Activated CD4-positive, alpha-beta T cell treated with anti-CD3 and anti-CD28 coated beads, Interleukin-2, amount 50 U/mL, for 48 hours (primary cell): ENCODE measurements at regions not wholly inside any gene's neighbourhood (a gene's known extent, or its start where the extent isn't known, plus 50 kb on each side); places are given as distances from the start of the nearest gene placed in this dataset.
"Not testable (repeated sequence)": the region's sequence is repeated elsewhere in the genome, so short reads cannot be mapped to it uniquely, and the experiment has no call there.

Experiments
- DNase-seq, 2 experiments: peaks; one replicate each; pipeline ENCODE4 v3.0.0-alpha.2; 2020

DNA sequence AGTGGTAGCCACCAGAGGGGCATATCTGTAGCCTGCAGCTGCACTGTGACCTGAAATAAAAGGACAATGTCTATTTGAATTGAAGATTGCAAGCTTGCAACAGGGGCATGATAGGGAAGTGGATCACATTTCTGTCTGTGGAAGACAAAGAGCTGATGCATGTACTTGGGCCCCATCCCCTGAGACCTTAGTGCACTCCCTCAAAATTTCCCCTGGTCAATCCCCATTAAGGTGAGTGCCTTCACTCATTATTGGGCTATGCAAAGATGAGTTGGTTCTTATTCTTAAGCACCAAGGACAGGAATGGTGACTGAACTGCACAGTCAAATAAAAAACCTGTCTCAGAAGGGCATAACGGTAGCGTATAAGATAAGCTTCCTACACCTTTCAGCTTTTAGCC lies 273.1 kb upstream of the ARSJ start:
- DNase-seq = no peak

DNA sequence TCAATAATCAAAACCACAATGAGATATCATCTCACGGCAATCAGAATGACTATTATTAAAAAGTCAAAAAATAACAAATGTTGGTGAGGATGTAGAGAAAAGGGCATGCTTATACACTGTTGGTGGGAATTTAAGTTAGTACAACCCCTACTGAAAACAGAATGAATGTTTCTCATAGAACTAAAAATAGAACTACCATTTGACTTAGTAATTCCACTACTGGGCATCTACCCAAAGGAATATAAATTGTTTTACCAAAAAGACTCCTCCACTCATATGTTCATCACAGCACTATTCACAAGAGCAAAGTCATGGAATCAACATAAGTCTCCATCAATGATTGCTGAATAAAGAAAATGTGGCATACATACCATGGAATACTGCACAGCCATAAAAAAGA lies 278.1 kb upstream of the ARSJ start:
- no peak for DNase-seq

DNA sequence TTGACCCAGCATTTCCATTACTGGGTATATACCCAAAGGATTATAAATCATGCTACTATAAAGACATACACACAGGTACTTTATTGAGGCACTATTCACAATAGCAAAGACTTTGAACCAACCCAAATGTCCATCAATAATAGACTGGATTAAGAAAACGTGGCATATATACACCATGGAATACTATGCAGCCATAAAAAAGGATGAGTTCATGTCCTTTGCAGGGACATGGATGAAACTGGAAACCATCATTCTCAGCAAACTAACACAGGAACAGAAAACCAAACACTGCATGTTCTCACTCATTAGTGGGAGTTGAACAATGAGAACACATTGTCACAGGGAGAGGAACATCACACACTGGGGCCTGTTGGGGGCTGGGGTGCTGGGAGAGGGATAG lies 283.0 kb upstream of the ARSJ start:
- not testable (repeated sequence) for DNase-seq

DNA sequence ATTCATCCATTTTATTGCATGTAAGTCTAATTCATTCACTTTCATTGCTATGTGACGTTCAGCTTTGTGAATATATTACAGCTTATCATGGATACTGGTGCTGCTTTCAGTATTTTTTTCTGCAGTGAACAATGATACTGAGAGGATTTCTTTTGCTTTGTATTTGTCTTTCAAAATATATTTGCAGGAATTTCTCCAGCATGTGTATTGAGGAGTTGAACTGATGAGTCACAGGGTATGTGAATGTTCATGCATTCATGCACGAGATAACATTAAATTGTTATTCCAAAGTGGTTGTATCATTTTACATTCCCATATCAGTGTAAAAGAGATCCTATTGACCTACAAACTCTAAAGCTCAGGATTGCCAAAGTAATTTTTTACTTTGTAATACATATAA lies 283.8 kb upstream of the ARSJ start:
- no peak for DNase-seq

DNA sequence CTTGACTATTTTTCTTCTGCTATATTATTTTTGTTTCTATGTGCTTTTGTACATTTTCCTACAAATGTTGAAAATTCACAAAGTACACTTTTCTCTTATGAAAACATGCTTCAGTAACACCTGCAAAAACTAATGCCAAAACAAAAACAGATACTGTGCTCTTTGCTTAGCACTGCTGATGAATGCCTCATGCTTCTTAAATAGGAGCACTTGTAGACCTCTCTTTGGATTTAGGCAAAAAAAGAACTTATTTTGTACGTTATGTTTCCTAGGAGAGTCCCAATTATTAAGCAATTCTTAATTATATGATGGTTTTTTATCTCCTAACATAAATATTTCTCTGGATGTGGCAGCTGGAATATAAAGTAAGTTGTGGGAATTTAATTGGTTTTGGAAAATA lies 285.0 kb upstream of the ARSJ start:
- DNase-seq = no peak

DNA sequence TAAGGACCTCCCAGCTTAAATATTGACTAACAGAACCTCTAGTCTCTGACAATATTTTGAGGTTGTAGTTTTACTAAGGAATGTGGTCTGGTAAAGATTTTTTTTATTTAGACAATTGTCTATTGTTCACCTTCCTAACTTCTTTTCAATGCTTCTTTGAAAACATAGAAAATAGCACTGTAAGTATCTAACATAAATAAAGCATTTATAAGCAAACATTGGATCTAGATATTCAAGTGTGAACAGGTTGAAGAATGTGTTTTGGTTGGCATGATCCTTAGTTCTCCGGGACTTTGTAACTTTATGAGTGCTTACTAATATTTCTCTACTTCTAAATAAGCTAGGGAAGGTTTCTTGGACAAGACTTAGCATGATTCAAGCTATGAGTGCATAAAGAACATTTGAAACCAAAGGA lies 285.4 kb upstream of the ARSJ start:
- DNase-seq = no peak

DNA sequence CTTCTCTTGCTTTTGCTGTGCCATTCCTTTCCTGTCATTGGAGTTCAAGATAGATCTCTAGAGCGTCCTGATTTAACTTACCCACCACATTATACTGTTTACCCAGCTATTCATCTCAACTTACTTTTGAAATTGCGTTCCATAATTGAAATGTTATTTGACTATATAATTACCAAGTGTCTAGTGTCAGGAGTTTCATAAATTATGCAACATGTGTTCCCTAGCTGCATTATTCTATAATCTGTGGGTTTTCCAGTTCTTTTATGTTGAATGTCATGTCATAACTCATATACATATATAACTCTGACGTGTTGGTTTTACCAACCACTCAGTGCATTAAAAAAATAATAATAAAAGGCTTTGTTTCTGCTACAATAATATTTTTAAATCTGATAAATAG lies 285.9 kb upstream of the ARSJ start:
- no peak for DNase-seq

DNA sequence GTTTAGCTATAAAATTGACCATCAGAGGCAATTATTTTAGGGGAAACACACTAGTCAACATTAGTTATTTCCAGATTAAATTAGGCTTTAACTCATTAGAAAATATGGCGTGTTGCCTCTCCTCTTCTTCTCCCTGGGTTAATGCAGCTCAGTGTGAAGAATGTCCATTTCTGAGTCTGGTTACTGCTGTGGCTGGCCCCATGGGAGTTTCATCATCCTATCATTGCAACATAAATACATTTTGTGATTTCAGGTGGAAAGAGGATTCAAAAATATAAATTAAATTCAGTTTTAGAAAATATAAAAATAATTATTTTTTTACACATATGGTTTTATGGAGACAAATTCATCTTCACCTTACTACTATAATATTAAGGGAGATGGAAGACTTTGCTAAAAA lies 288.5 kb upstream of the ARSJ start:
- DNase-seq = no peak

DNA sequence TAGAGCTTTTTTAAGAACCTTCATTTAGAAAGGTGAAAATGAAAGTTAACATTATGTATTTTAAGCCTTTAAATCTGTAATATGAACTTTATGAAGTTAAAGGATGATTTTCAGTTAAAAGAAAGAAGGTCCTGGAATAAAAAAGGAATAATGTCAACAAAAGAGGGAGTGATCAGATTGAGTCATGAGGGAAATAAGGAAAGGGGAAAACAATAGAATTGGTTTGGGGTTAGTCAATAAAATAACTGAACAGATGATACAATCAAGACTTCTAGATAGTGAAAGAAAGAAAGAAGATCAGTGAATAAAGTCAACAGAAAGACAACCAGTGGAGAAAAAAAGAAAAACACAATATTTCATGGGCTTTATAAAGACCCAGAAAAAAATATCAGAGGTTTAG lies 291.6 kb upstream of the ARSJ start:
- DNase-seq = no peak

DNA sequence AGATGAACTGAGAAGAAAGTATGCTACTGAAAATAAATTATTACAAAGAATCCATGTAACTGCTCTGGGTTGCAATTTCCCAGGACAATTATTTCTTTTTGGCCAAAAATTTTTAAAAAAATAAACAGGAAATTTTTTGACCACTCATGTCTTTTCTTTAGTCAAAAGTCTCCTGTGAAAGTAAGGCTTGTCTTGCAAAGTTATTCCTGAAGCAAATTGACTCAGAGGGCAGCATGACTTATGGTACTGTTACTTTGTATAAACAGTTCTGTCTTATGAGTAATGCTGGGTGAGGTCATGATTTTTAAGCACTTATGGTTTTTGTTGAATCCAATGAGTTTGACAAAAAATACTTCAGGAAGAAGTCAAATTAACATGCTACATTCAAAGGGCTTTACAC lies 292.8 kb upstream of the ARSJ start:
- DNase-seq = no peak

DNA sequence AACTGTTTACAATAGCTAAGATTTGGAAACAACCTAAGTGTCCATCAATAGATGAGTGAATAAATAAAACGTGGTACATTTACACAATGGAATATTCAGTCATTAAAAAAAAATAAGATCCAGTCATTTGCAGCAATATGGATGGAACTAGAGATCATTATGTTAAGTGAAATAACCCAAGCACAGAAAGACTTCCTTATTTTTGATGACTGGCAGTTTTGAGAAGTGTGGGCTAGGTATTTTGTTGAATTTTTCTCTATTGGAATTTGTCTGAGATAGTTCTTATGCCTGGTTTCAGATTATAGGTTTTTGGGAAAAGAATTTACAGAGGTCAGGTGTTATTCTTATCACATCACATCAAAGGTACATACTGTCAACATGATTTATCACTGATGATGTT lies 293.8 kb upstream of the ARSJ start:
- no peak for DNase-seq

DNA sequence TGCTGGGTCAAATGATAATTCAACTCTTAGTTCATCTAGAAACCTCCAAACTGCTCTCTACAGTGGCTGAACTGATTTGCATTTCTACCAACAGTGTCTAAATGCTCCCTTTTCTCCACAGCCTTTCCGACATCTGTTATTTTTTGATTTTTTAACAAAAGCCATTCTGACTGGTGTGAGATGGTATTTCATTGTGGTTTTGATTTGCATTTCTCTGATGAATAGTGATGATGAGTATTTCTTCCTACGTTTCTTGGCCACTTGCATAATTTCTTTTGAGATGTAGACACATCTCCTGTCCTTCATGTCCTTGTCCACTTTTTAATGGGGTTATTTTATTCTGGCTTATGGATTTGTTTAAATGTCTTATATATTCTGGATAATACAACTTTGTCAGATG lies 298.2 kb upstream of the ARSJ start:
- DNase-seq = no peak

DNA sequence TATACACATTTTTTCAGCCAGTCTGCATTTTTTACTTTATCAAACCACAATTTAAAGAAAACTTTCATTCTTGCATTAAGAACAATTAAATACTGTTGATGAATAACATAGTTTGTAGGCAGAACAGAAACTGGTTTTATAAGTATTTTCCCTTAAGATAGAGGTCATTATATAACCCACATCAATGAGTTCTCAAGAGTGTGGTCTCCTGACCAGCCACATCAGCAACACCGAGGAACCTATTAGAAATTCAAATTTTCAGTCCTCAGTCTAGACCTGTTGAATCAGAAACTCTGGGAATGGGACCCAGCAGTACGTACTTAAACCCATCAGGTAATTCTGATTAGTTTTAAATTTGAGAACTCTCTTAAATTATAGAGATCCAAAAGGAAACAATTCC lies 299.6 kb upstream of the ARSJ start:
- no peak for DNase-seq

DNA sequence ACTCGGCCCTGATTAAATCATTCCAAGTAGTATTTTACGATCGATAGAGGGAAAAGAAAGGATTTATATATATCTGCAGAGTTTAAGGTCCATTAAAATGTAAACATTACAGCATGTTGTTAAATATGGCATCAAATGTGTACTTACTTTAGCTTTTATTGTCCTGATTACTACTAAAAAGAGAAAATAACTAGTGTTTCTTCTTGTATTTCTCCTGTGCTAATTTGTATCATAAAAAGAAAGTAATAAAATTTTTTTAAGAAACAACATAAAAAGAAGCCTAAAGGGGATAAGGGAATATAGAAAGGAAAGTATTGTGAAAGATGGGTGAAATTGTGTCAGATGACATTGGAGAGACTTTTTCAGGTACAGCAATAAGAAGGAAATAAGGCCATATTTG lies 300.3 kb upstream of the ARSJ start:
- DNase-seq = no peak

DNA sequence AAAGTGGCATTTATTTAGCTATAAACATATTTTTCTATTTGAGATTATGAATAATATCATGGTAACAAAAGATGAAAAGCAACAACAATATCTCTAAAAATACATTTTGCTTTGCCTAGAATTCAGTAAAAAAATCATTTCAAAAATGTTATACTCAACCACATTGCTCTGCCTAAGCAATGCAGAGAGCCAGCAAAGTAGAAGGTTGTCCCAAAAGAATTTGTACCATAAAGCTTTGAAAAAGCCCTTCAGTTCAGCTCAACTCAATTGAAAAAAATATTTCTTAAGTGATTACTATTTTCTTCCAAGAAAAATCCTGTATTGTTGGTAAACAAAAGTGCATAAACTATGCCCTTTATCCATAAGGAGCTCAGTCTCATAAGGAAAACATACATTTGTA lies 301.2 kb upstream of the ARSJ start:
- DNase-seq = no peak

DNA sequence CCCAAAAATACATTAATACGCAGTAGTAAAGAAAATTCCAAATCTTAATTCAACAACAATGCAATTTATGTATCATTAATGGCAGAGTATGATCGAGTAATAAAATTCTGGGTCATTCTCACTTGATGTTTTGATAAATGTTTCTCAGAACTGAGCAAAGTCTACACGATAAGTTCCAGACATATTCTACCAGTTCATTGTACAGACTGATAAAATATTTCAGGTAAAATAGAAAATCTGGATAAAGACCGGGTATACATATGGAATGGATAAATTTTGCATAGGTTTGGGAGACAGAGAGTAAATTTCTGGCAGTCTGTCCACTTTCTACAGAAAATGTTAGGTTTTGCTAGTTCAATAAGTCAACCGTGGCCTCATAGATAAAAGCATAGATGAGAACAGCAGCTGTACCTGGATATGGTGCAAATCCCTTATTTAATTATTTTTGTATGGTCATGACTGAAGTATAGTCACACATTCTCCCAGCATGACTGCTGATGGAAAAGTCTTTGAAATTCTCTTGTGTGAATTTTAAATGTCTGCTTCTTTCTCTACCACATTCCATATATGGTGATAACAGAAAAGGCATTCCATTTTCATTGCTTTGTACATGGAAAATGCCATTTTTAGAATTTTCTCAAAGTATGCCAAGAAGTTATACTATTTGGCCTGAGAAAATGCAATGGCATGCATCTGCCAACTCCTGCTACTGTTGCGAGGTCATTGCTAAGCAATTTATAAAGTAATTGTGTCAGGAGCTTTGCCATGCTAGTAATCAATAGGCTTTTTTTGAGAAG lies 301.9 kb upstream of the ARSJ start:
- no peak for DNase-seq

DNA sequence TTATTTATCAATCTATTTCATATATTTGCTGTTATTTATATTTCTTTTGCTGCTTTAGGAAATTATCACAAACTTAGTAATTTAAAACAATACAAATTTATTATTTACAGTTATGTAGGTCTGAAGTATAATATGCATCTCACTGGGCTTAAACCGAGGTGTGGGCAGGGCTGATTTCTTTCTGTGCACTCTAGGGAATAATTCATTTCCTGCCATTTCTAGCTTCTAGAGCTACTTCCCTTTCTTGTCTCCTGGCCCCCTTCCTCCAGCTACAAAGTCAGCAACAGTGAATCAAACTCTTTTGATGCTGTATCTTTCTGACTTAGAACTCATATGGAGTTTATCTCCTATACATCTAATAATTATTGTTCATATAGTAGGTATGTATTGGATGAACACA lies 303.5 kb upstream of the ARSJ start:
- DNase-seq = no peak

DNA sequence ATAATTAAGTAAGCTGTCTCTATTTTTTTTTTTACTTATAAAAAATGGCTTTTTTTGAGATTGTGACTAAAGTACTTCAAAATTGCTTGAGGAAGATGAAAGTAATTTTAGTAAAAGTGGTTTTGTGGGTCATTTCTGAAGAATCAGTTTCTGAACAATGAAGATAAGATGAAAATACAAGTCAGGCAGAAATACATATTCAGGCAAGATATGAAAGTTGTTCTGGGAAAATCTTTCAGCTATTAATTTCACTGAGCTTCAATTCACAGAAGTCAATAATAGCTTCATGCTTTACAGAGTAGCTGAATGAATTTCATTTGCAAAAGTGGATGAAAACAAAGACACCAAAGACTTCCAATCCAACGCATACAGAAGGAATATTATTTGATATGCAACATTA lies 305.2 kb upstream of the ARSJ start:
- DNase-seq = no peak

DNA sequence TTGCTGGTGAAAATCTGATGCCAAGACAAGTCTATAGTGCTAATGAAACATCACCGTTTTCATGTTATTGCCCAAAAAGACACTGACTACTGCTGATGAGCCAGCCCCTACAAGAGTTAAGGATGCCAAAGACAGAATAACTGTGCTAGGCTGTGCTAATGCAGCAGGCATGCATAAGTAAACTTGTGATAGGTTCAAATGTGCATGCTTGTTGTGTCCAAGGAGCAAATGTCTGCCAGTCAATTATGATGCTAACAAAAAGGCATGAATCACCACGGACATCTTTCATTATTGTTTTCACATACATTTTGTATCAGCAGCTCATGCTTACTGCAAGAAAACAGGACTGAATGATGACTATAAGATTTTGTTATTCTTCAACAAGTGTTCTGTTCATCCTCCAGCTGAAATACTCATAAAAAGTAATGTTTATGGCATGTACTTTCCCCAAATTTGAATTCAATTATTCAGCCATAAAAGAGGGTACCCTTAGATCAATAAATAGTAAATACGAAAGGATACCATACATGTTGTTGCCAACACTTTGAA lies 306.9 kb upstream of the ARSJ start:
- DNase-seq = no peak

DNA sequence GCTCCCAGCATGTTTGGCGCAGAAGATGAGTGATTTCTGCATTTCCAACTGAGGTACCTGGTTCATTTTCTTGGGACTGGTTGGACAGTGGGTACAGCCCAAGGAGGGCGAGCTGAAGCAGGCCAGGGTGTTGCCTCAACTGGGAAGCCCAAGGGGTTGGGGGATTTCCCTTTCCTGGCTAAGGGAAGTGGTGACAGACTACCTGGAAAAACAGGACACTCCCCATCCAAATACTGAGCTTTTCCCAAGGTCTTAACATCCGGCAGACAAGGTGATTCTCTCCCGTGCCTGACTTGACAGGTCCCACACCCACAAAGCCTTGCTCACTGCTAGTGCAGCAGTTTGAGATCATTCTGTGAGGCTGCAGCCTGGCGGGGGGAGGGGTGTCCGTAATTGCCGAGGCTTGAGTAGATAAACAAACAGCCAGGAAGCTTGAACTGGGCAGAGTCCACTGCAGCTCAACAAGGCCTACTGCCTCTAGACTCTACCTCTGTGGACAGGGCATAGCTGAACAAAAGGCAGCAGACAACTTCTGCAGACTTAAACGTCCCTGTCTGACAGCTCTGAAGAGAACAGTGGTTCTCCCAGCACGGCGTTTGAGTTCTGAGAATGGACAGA lies 307.7 kb upstream of the ARSJ start:
- no peak for DNase-seq

DNA sequence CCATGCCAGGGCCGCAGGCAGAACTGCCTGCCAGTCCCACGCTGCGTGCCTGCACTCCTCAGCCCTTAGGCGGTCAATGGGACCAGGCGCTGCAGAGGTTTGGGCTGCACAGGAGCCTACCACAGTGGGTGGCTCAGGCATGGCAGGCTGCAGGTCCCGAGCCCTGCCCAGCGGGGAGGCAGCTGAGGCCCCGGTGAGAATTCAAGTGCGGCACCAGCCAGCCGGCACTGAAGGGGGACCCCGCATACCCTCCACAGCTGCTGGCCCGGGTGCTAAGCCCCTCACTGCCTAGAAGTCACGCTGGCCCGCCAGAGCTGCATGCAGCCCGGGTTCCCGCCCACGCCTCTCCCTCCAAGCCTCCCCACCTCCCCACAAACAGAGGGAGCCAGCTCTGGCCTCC lies 302.5 kb upstream of the UGT8 start:
- DNase-seq = no peak

DNA sequence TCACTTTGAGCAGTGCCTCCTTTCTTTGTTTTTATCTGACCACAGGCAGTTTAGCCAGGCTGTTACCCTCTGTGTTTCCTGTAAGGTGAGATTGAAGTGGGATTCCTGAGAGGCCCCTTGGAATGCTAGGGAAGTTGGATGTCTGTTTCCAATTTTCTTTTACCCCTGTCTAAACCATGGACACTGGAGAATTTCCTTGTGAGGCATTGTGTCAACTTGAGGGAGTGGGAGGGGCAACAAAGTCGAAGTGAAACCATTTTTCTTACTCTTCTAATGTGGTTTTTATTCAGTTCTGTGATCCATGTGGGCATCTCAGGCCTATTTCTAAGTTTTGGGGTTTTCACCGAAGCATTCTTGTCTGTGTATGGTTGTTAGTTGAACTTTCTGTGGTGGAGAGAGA lies 296.1 kb upstream of the UGT8 start:
- no peak for DNase-seq

DNA sequence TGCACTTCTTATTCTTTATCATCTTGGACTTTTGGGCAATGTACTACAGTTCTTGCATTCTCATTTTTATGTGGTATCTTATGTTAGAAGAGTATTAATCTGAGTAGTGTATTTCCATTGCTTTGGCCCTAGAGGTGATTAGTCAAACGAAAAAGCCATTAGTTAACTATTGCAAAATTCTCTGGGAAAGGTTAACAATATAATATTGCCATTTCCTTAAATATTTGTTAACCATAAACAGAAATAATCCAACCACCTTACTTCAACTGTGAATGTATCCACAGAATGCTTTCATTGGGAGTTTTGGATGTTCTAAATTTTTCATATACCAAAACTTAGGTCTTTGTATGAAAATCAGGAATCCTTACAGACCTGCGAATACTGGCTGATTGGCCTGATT lies 294.6 kb upstream of the UGT8 start:
- DNase-seq = no peak

DNA sequence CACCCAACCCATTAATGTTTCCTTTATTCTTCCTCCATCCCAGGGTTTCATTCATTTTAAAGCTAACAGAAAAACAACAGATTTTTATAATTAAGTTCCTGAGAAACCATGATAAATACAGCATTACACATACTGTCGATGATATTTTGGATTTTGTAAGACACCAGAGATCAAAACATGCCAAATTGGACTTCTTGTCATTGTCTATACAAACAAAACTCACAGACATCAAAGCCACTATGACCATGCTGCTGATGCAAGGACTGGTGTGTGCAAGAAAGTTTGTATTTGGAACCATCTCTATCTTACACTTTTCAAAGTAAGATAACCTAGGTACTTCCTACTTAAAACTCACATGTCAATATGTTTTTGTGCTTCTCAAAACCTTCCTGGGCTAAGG lies 294.0 kb upstream of the UGT8 start:
- DNase-seq = no peak

DNA sequence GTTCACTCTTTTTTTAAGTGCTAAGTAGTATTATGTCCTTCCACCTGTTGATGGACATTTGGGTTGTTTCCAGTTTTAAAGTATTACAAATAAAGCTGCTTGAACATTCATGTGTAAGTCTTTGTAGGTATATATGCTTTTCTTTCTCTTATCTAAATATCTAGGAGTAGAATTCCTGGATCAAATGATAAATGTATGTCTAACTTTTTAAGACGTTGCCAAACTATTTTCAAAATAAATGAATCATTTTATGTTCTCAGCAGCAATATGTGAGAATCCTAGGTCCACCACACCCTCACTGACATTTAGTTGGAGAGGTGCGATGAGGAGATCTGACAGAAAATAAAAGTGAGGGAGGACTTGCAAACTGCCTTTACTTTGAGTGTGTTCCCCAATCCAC lies 291.7 kb upstream of the UGT8 start:
- no peak for DNase-seq
